ENCODE measurements at regions not wholly inside any gene's neighbourhood (a gene's known extent, or its start where the extent isn't known, plus 50 kb on each side); places are given as distances from the start of the nearest gene placed in this dataset.
"Not testable (repeated sequence)": the region's sequence is repeated elsewhere in the genome, so short reads cannot be mapped to it uniquely, and the experiment has no call there.

DNA sequence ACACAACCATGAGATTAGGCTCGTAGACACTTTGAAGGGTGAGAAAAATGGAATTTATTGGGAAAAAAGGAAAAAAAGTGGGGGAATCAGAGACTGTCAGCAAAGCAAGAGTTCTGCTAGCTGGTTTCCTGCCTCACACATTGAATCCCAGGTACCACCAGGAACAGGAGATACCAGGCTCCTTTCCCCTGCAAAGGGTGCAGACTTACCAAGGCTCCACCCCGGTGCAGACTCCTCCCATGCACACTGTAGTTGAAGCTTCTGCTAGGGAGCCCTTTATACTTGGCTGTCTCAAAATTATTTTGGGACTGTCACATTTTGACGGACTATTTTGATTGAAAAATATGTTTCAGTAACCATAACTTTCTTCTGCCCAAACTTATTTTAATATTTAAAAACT lies 819.9 kb upstream of the GBE1 start:
- H3K4me3 ChIP-seq (ENCODE audit: low read depth, low read length), result no peak overlapping the region
- no peaks in the 10 kb centered on the region for H3K9me3 ChIP-seq (ENCODE audit: control insufficient read depth, insufficient read depth, low read length)
- no peaks in the 10 kb centered on the region for H3K27me3 ChIP-seq (ENCODE audit: control insufficient read depth, insufficient read depth, low read length)
- no peak overlapping the region for H3K9ac ChIP-seq (ENCODE audit: low read depth, low read length)
- no peaks in the 10 kb centered on the region for H3K36me3 ChIP-seq (ENCODE audit: control insufficient read depth, insufficient read depth, low read length)
- no peaks in the 10 kb centered on the region for H3K4me1 ChIP-seq (ENCODE audit: control insufficient read depth, insufficient read depth, low read length)
- no peak overlapping the region for H3K27ac ChIP-seq (ENCODE audit: low read depth, low read length)

DNA sequence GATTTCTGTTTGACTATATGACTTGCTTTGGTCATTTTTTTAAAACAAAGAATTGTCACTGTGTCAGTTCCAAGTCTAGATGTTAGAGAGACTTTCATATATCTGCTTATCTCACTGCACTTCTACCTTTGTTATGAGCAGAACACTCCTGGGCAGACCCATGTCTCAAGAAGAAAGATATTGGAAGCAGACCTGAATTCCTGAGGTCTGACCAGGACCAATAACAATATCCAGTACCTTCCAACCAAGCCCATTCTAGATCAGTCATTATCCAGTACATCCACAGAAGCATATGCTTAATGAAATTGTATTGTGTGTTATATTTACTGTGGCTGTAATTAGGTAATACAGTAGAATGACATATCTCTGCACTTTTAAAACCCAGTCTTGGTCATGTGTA lies 811.3 kb upstream of the GBE1 start:
- Histone ChIP-seq H3K36me3 (ENCODE audit: control insufficient read depth, insufficient read depth, low read length) (no peaks in the 10 kb centered on the region), H3K9ac (ENCODE audit: low read depth, low read length) (no peak overlapping the region), H3K9me3 (ENCODE audit: control insufficient read depth, insufficient read depth, low read length) (no peaks in the 10 kb centered on the region), H3K27me3 (ENCODE audit: control insufficient read depth, insufficient read depth, low read length) (no peaks in the 10 kb centered on the region), H3K4me3 (ENCODE audit: low read depth, low read length) (no peak overlapping the region), H3K27ac (ENCODE audit: low read depth, low read length) (no peak overlapping the region), H3K4me1 (ENCODE audit: control insufficient read depth, insufficient read depth, low read length) (no peaks in the 10 kb centered on the region)

DNA sequence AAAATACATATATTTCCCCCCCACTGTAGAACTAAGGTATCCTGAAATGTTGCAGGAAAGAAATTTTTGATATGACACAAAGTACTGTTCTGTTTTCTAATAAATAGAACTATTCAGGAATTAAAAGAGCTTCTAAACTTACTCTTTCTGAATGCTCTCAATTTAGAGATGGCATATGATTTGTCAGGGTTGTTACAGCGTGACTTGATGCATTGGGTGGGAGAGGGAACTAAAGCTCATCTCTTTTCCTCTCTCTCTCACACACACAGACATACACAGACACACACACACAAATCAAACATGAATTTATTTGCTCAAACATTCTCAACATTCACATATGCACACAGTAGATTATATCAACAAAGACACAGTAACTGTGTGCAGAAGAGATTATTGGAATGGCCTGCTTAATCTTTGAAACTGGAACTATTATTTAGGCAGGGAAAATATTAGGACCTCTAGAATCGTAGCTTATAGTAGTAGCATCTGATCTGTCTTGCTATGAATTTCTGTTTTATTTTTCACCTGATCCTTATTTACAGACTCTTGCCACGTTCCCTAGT lies 807.4 kb upstream of the GBE1 start:
- no peak overlapping the region for H3K9ac ChIP-seq (ENCODE audit: low read depth, low read length)
- H3K4me1 ChIP-seq (ENCODE audit: control insufficient read depth, insufficient read depth, low read length), result no peaks in the 10 kb centered on the region
- H3K9me3 ChIP-seq (ENCODE audit: control insufficient read depth, insufficient read depth, low read length), result no peaks in the 10 kb centered on the region
- no peak overlapping the region for H3K27ac ChIP-seq (ENCODE audit: low read depth, low read length)
- no peaks in the 10 kb centered on the region for H3K36me3 ChIP-seq (ENCODE audit: control insufficient read depth, insufficient read depth, low read length)
- no peaks in the 10 kb centered on the region for H3K27me3 ChIP-seq (ENCODE audit: control insufficient read depth, insufficient read depth, low read length)
- H3K4me3 ChIP-seq (ENCODE audit: low read depth, low read length), result no peak overlapping the region

DNA sequence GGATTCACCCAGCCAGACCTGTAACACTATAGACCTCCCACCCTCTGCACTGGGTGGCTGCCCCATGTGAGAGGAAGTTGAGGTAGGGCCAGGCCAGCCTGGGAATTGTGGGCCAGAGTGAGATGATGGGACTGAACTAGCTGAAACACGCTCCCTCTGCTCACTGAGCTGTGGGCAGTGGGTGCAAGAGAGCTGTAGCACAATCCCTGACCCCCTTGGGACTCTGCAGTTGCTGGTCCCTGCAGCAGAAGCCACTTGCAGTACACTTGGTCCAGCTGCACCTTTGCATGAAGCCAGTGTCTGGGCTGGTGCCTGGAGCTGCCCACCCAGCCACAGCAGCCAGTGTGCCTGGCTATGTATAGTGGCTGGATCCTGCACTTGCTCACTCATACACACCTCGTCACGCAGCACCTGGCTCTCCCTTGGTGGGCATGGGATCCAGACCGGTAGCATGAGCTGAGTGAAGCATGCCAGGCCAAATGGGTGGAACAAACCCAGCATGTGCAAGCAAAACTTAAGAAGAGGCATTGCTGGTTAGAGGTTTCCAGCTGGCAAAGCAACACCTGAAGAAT lies 805.7 kb upstream of the GBE1 start:
- H3K4me1 ChIP-seq (ENCODE audit: control insufficient read depth, insufficient read depth, low read length), result no peaks in the 10 kb centered on the region
- no peak overlapping the region for H3K27ac ChIP-seq (ENCODE audit: low read depth, low read length)
- H3K9ac ChIP-seq (ENCODE audit: low read depth, low read length), result no peak overlapping the region
- no peaks in the 10 kb centered on the region for H3K36me3 ChIP-seq (ENCODE audit: control insufficient read depth, insufficient read depth, low read length)
- no peaks in the 10 kb centered on the region for H3K27me3 ChIP-seq (ENCODE audit: control insufficient read depth, insufficient read depth, low read length)
- H3K4me3 ChIP-seq (ENCODE audit: low read depth, low read length), result no peak overlapping the region
- H3K9me3 ChIP-seq (ENCODE audit: control insufficient read depth, insufficient read depth, low read length), result no peaks in the 10 kb centered on the region

DNA sequence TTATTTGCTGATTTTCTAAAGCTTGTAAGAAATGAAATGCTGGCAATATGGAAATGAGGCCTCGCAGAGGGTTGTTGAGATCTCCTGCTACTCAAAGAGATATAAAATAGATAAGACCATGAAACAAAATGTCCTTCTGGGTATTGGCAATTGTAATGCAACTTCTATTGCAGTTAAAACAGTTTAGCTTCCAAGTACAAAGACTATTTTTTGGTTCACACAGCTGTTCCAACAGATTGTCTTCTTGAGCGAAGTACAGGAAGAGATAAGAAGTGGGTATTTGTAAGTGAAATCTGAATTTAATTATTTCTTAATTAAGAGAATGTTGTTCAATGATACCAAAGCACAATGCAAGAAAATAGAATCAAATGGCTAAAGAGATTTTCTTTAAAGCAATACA lies 801.5 kb upstream of the GBE1 start:
- Histone ChIP-seq H3K9me3 (ENCODE audit: control insufficient read depth, insufficient read depth, low read length) (no peaks in the 10 kb centered on the region), H3K4me1 (ENCODE audit: control insufficient read depth, insufficient read depth, low read length) (peaks cover 7% of the 10 kb centered on the region), H3K9ac (ENCODE audit: low read depth, low read length) (no peak overlapping the region), H3K4me3 (ENCODE audit: low read depth, low read length) (no peak overlapping the region), H3K36me3 (ENCODE audit: control insufficient read depth, insufficient read depth, low read length) (no peaks in the 10 kb centered on the region), H3K27ac (ENCODE audit: low read depth, low read length) (no peak overlapping the region), H3K27me3 (ENCODE audit: control insufficient read depth, insufficient read depth, low read length) (no peaks in the 10 kb centered on the region)

DNA sequence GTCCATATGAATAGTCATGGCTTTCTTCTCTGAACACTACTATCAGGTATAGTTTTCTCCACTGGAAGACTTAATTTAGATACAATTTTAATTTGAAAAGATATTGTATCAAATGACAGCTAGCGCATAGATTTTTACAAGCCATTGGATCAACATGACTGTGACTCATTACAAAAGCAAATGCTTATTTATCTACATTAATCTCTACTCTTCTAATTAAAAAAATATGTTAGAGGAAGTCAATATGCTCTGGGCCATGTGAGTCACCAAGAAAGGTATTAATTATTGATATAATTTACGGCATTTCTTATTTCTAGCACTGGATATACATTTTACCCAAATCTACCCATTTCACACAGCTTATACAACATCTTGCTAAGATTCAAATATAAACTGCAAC lies 800.3 kb upstream of the GBE1 start:
- no peaks in the 10 kb centered on the region for H3K9me3 ChIP-seq (ENCODE audit: control insufficient read depth, insufficient read depth, low read length)
- no peak overlapping the region for H3K9ac ChIP-seq (ENCODE audit: low read depth, low read length)

DNA sequence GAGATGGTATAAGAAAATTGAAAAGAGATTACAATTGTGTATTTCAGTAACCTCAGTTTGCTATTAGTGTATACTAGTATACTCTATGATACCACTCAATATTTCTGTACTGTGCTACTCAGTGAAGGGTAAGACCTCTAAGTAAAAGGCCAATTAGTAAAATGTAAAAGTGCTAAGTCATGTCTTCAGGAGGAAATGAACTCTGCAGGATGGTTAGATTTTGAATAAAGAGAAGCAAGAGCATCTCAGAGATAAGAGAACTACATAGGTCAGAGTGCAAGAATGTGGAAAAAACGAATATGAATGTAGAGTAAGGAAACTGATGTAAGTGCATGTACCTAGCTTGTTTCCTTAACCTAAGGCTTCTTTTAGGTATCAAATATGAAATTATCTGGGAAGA lies 796.6 kb upstream of the GBE1 start:
- Histone ChIP-seq H3K9ac (ENCODE audit: low read depth, low read length) (no peak overlapping the region; the same call in 1 of the 2 replicates), H3K27me3 (ENCODE audit: control insufficient read depth, insufficient read depth, low read length) (no peaks in the 10 kb centered on the region), H3K4me1 (ENCODE audit: control insufficient read depth, insufficient read depth, low read length) (peaks cover 30% of the 10 kb centered on the region), H3K36me3 (ENCODE audit: control insufficient read depth, insufficient read depth, low read length) (no peaks in the 10 kb centered on the region), H3K4me3 (ENCODE audit: low read depth, low read length) (no peak overlapping the region), H3K9me3 (ENCODE audit: control insufficient read depth, insufficient read depth, low read length) (no peaks in the 10 kb centered on the region), H3K27ac (ENCODE audit: low read depth, low read length) (no peak overlapping the region)

More for the DNA sequence above, 800.3 kb upstream of the GBE1 start:
- Histone ChIP-seq H3K27ac (ENCODE audit: low read depth, low read length) (no peak overlapping the region), H3K36me3 (ENCODE audit: control insufficient read depth, insufficient read depth, low read length) (no peaks in the 10 kb centered on the region), H3K4me1 (ENCODE audit: control insufficient read depth, insufficient read depth, low read length) (peaks cover 15% of the 10 kb centered on the region), H3K4me3 (ENCODE audit: low read depth, low read length) (no peak overlapping the region), H3K27me3 (ENCODE audit: control insufficient read depth, insufficient read depth, low read length) (no peaks in the 10 kb centered on the region)

DNA sequence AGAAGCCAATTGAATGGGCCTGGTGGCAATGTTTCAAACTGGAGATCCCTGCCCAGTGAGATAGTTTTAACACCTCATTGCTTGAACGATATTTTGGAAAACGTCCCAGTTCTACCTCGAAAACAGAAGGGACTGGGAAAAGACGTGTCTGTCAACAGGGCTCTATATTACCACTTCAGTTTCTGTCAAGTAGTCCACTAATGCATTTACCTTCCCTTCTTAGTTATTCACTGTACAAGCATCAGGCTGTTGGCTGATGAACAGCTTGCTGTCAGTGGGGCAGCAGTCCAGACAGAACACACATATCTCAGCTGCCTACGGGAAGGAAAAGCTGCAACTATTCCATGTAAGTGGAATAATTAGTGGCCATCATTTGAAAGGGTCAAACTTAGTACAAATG lies 794.7 kb upstream of the GBE1 start:
- H3K9me3 ChIP-seq (ENCODE audit: control insufficient read depth, insufficient read depth, low read length), result no peaks in the 10 kb centered on the region
- H3K27me3 ChIP-seq (ENCODE audit: control insufficient read depth, insufficient read depth, low read length), result no peaks in the 10 kb centered on the region
- no peaks in the 10 kb centered on the region for H3K36me3 ChIP-seq (ENCODE audit: control insufficient read depth, insufficient read depth, low read length)
- no peak overlapping the region for H3K9ac ChIP-seq (ENCODE audit: low read depth, low read length)
- H3K4me3 ChIP-seq (ENCODE audit: low read depth, low read length), result no peak overlapping the region
- peaks cover 30% of the 10 kb centered on the region for H3K4me1 ChIP-seq (ENCODE audit: control insufficient read depth, insufficient read depth, low read length)
- no peak overlapping the region for H3K27ac ChIP-seq (ENCODE audit: low read depth, low read length)

DNA sequence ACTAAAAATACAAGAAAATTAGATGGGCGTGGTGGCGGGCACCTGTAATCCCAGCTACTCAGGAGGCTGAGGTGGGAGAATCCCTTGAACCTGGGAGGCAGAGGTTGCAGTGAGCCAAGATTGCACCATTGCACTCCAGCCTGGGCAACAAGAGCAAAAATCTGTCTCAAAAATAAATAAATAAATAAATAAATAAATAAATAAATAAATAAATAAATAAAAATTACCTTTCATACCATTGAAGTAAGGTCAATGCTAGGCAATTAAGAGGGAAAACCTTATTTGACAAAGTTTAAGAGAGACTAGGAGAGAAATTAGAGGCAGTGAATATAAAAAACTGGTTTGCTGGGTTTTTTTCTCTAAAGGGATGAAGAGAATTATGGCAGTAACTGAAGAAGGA lies 781.1 kb upstream of the GBE1 start:
- H3K27ac ChIP-seq (ENCODE audit: low read depth, low read length); H3K36me3 ChIP-seq (ENCODE audit: control insufficient read depth, insufficient read depth, low read length); H3K9ac ChIP-seq (ENCODE audit: low read depth, low read length); H3K4me1 ChIP-seq (ENCODE audit: control insufficient read depth, insufficient read depth, low read length); H3K9me3 ChIP-seq (ENCODE audit: control insufficient read depth, insufficient read depth, low read length); H3K4me3 ChIP-seq (ENCODE audit: low read depth, low read length); H3K27me3 ChIP-seq (ENCODE audit: control insufficient read depth, insufficient read depth, low read length): not testable (repeated sequence)

DNA sequence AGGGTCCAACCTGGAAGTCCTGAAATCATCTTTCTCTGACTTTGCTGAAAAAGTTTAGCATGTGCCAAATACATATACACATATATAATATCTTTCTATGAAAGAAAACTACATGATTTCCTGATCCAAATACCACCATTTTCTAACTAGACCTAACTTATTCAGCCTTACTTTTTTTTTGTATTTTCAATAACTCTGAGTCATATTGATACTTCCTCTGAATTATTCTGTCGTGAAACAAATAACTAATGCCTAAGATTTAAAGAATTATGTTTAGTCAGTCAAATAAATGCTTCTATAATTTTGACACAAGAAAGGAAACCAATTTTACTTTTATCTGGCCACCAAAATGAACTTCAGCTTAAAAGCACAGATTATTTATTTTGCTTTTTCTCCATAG lies 760.2 kb upstream of the GBE1 start:
- H3K27me3 ChIP-seq (ENCODE audit: control insufficient read depth, insufficient read depth, low read length), result no peaks in the 10 kb centered on the region
- H3K9me3 ChIP-seq (ENCODE audit: control insufficient read depth, insufficient read depth, low read length), result no peaks in the 10 kb centered on the region
- no peak overlapping the region for H3K9ac ChIP-seq (ENCODE audit: low read depth, low read length)
- no peaks in the 10 kb centered on the region for H3K36me3 ChIP-seq (ENCODE audit: control insufficient read depth, insufficient read depth, low read length)
- no peak overlapping the region for H3K4me3 ChIP-seq (ENCODE audit: low read depth, low read length)
- peaks cover 8% of the 10 kb centered on the region; the same call in 1 of the 2 replicates for H3K4me1 ChIP-seq (ENCODE audit: control insufficient read depth, insufficient read depth, low read length)
- H3K27ac ChIP-seq (ENCODE audit: low read depth, low read length), result no peak overlapping the region

DNA sequence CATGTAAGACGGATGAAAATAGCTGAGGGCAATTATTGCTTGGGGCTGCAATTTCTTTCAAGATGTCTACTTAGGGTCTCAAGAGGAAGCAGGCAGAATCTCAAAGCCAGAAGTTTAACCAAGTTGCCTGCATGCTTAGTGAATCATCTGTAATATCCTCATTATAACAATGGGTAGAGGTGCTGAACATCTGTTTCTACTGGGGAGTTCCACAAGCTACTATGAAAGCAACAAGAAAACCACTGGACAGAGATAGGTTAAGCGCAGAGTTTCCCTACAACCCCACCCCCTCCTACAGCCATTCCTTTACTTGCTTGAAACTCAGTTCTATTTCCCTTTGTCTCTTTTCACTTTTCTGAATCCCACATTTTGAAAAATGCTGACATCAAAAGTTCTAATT lies 759.4 kb upstream of the GBE1 start:
- H3K4me1 ChIP-seq (ENCODE audit: control insufficient read depth, insufficient read depth, low read length), result peaks cover 8% of the 10 kb centered on the region; the same call in 1 of the 2 replicates

More for the DNA sequence above, 759.4 kb upstream of the GBE1 start:
- Histone ChIP-seq H3K9ac (ENCODE audit: low read depth, low read length) (no peak overlapping the region), H3K4me3 (ENCODE audit: low read depth, low read length) (no peak overlapping the region), H3K9me3 (ENCODE audit: control insufficient read depth, insufficient read depth, low read length) (no peaks in the 10 kb centered on the region), H3K27ac (ENCODE audit: low read depth, low read length) (no peak overlapping the region), H3K27me3 (ENCODE audit: control insufficient read depth, insufficient read depth, low read length) (no peaks in the 10 kb centered on the region), H3K36me3 (ENCODE audit: control insufficient read depth, insufficient read depth, low read length) (no peaks in the 10 kb centered on the region)
